ENCODE measurements at regions not wholly inside any gene's neighbourhood (a gene's known extent, or its start where the extent isn't known, plus 50 kb on each side); places are given as distances from the start of the nearest gene placed in this dataset.

DNA sequence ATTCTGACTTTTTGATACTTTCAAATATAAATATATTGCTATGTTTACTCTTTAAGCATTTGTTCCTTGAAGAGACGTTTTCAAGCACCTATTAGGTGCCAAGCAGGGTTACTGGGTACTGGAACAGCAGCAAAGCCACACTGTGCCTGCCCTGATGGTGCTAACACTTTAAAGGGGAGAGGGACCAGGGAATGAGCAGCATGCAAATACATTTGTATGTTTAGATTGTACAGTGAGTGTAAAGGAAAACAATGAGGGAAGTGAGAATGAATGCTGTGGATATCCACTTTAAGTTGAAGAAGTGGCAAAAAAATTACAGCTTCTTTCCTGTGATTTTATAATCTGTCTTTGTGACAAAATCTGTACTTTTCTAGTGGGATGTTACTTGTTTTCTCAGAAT is 400.2 kb upstream of the ATP11B start:
- Mint-ChIP-seq H3K9me3 (ENCODE audit: insufficient read depth) (no peaks in the 10 kb centered on the region), H3K27me3 (no peaks in the 10 kb centered on the region), H3K4me3 (no peak overlapping the region), H3K4me1 (no peaks in the 10 kb centered on the region), H3K27ac (no peak overlapping the region)
- Histone ChIP-seq H3K4me1 (ENCODE audit: control insufficient read depth in 2 of 2, insufficient read depth in 2 of 2, low read length in 2 of 2) (no peaks in the 10 kb centered on the region), H3K79me2 (ENCODE audit: control insufficient read depth, insufficient read depth, low read length) (no peaks in the 10 kb centered on the region), H3K27me3 (replicated peaks in 1 of 4; ENCODE audit: control extremely low read depth in 1 of 4, control insufficient read depth in 3 of 4, insufficient read depth in 4 of 4, low read length in 3 of 4) (no peaks in the 10 kb centered on the region), H2AFZ (ENCODE audit: insufficient read depth, low read depth, low read length, poor library complexity, severe bottlenecking) (no peak overlapping the region), H3K9ac (ENCODE audit: low read length) (no peak overlapping the region), H3K4me2 (replicated peaks; ENCODE audit: low read depth, low read length, poor library complexity, severe bottlenecking) (no peak overlapping the region), H3K36me3 (replicated peaks in 1 of 2; ENCODE audit: control extremely low read depth in 1 of 2, control insufficient read depth in 1 of 2, extremely low read depth in 1 of 2, insufficient read depth in 2 of 2, low read length in 1 of 2) (no peaks in the 10 kb centered on the region), H3K9me3 (ENCODE audit: control extremely low read depth in 1 of 3, control insufficient read depth in 2 of 3, insufficient read depth in 1 of 3, low read length in 2 of 3) (no peaks in the 10 kb centered on the region), H4K20me1 (ENCODE audit: control insufficient read depth, insufficient read depth, low read length, poor library complexity, severe bottlenecking) (no peaks in the 10 kb centered on the region), H3K27ac (ENCODE audit: low read length in 2 of 2) (no peak overlapping the region), H3K4me3 (ENCODE audit: control extremely low read depth in 1 of 5, extremely low read depth in 1 of 5, insufficient read depth in 1 of 5, low read depth in 2 of 5, low read length in 4 of 5) (no peak overlapping the region)
- CTCF ChIA-PET = no interaction called here
- no peak for TF ChIP-seq EZH2 (IDR thresholded peaks at IDR 0.05; ENCODE audit: borderline replicate concordance, insufficient read depth, low read depth, low read length, poor library complexity, severe bottlenecking)
- TF ChIP-seq, protein P1, sequence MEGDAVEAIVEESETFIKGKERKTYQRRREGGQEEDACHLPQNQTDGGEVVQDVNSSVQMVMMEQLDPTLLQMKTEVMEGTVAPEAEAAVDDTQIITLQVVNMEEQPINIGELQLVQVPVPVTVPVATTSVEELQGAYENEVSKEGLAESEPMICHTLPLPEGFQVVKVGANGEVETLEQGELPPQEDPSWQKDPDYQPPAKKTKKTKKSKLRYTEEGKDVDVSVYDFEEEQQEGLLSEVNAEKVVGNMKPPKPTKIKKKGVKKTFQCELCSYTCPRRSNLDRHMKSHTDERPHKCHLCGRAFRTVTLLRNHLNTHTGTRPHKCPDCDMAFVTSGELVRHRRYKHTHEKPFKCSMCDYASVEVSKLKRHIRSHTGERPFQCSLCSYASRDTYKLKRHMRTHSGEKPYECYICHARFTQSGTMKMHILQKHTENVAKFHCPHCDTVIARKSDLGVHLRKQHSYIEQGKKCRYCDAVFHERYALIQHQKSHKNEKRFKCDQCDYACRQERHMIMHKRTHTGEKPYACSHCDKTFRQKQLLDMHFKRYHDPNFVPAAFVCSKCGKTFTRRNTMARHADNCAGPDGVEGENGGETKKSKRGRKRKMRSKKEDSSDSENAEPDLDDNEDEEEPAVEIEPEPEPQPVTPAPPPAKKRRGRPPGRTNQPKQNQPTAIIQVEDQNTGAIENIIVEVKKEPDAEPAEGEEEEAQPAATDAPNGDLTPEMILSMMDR (IDR thresholded peaks at IDR 0.05) = no peak
- no peak for ATAC-seq (ENCODE audit: low read depth)
- POLR2A ChIA-PET = no interaction called here
- no peak for DNase-seq
- intact Hi-C loops (cut with micrococcal nuclease) = no loop called here
- 86% methylated on average over 1 of the region's 1 CpG for WGBS (ENCODE audit: insufficient coverage)

DNA sequence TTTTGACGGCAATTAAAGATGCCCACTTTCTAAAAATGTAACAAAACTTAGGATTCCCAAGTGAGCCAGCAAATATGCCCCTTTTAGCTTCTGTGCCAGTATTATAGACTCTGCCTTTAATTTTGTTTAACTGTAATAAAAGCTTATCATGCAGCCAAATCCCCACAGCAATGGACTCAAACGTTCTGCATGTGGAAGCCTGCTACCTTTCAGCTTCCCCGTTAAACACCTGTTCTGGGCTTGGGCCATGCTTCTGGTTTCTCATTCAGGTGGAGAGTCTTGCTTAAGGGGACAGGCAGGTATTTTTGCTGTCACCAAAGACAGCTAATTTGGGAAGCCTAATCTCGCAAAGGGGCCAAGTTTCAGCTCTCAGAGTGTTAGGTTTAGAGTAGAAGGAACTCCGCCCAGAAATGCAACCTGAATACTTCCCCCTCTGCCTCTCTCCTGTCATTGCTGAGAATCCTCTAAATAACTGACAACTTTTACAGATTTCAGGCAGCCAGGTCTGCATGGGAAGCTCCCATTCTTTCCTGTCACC is 399.4 kb upstream of the ATP11B start:
- ChIA-PET POLR2A (no interaction called here), CTCF (no interaction called here)
- ATAC-seq (ENCODE audit: low read depth) = no peak
- WGBS (ENCODE audit: insufficient coverage) = 67% methylated on average over 4 of the region's 5 CpGs
- no peak for DNase-seq
- no peaks in the 10 kb centered on the region for H3K79me2 ChIP-seq (ENCODE audit: control insufficient read depth, insufficient read depth, low read length)
- H3K27ac ChIP-seq (ENCODE audit: low read length in 2 of 2) = no peak overlapping the region
- H3K4me3 ChIP-seq (ENCODE audit: control extremely low read depth in 1 of 5, extremely low read depth in 1 of 5, insufficient read depth in 1 of 5, low read depth in 2 of 5, low read length in 4 of 5) = no peak overlapping the region
- H3K9me3 ChIP-seq (ENCODE audit: control extremely low read depth in 1 of 3, control insufficient read depth in 2 of 3, insufficient read depth in 1 of 3, low read length in 2 of 3) = peaks cover 0 to 2% (median 0%) of the 10 kb centered on the region in 3 donors
- no peaks in the 10 kb centered on the region for H4K20me1 ChIP-seq (ENCODE audit: control insufficient read depth, insufficient read depth, low read length, poor library complexity, severe bottlenecking)
- no peak overlapping the region for H2AFZ ChIP-seq (ENCODE audit: insufficient read depth, low read depth, low read length, poor library complexity, severe bottlenecking)
- no peak overlapping the region for H3K4me3 Mint-ChIP-seq
- no peaks in the 10 kb centered on the region for H3K36me3 ChIP-seq (replicated peaks in 1 of 2; ENCODE audit: control extremely low read depth in 1 of 2, control insufficient read depth in 1 of 2, extremely low read depth in 1 of 2, insufficient read depth in 2 of 2, low read length in 1 of 2)
- H3K9me3 Mint-ChIP-seq (ENCODE audit: insufficient read depth) = no peaks in the 10 kb centered on the region
- TF ChIP-seq, protein P1 (IDR thresholded peaks at IDR 0.05) = no peak
- TF ChIP-seq EZH2 (IDR thresholded peaks at IDR 0.05; ENCODE audit: borderline replicate concordance, insufficient read depth, low read depth, low read length, poor library complexity, severe bottlenecking) = no peak
- no peaks in the 10 kb centered on the region for H3K4me1 Mint-ChIP-seq
- no peak overlapping the region for H3K27ac Mint-ChIP-seq
- no peaks in the 10 kb centered on the region for H3K4me1 ChIP-seq (ENCODE audit: control insufficient read depth in 2 of 2, insufficient read depth in 2 of 2, low read length in 2 of 2)
- H3K27me3 ChIP-seq (replicated peaks in 1 of 4; ENCODE audit: control extremely low read depth in 1 of 4, control insufficient read depth in 3 of 4, insufficient read depth in 4 of 4, low read length in 3 of 4) = no peaks in the 10 kb centered on the region
- no peaks in the 10 kb centered on the region for H3K27me3 Mint-ChIP-seq
- H3K4me2 ChIP-seq (replicated peaks; ENCODE audit: low read depth, low read length, poor library complexity, severe bottlenecking) = no peak overlapping the region
- intact Hi-C loops (cut with micrococcal nuclease) = no loop called here
- no peak overlapping the region for H3K9ac ChIP-seq (ENCODE audit: low read length)
